ENCODE measurements at regions not wholly inside any gene's neighbourhood (a gene's known extent, or its start where the extent isn't known, plus 50 kb on each side); places are given as distances from the start of the nearest gene placed in this dataset.

- no peak for ATAC-seq
- TF ChIP-seq BACH2 (CRISPR knock-in tag; IDR thresholded peaks at IDR 0.05; ENCODE audit: borderline replicate concordance), result no peak
Measured at GRCh38 chr16:80436510-80436909, 104.3 kb upstream of the DYNLRB2 start.

- TF ChIP-seq CSRNP3 (CRISPR knock-in tag; IDR thresholded peaks at IDR 0.05), result no peak
- TF ChIP-seq ZC3H10 (CRISPR knock-in tag; IDR thresholded peaks at IDR 0.05), result no peak
- no peak for TF ChIP-seq CSDC2 (CRISPR knock-in tag; IDR thresholded peaks at IDR 0.05)
- TF ChIP-seq SNAI2 (CRISPR knock-in tag; IDR thresholded peaks at IDR 0.05), result no peak
- no peak for TF ChIP-seq ISL1 (CRISPR knock-in tag; IDR thresholded peaks at IDR 0.05)
- no peak for TF ChIP-seq TSHZ2 (CRISPR knock-in tag; IDR thresholded peaks at IDR 0.05)
- no peak for TF ChIP-seq ARNTL (CRISPR knock-in tag; IDR thresholded peaks at IDR 0.05; ENCODE audit: borderline replicate concordance, low read depth)
- no peak for TF ChIP-seq PPARA (CRISPR knock-in tag; IDR thresholded peaks at IDR 0.05; ENCODE audit: borderline replicate concordance)
- TF ChIP-seq OSR1 (CRISPR knock-in tag; IDR thresholded peaks at IDR 0.05), result no peak
- TF ChIP-seq PATZ1 (CRISPR knock-in tag; IDR thresholded peaks at IDR 0.05; ENCODE audit: borderline replicate concordance), result no peak
- TF ChIP-seq ZFP30 (CRISPR knock-in tag; IDR thresholded peaks at IDR 0.05), result no peak
- no peak for TF ChIP-seq CREB5 (CRISPR knock-in tag; IDR thresholded peaks at IDR 0.05; ENCODE audit: low read depth)
- no peak for TF ChIP-seq GLIS3 (CRISPR knock-in tag; IDR thresholded peaks at IDR 0.05)
- no peak for TF ChIP-seq BACH2 (CRISPR knock-in tag; IDR thresholded peaks at IDR 0.05; ENCODE audit: borderline replicate concordance)
- TF ChIP-seq POU6F1 (CRISPR knock-in tag; IDR thresholded peaks at IDR 0.05; ENCODE audit: borderline replicate concordance, low read depth), result no peak
- TF ChIP-seq ZNF565 (CRISPR knock-in tag; conservative IDR thresholded peaks at IDR 0.05; ENCODE audit: low read depth), result no peak
- no peak for TF ChIP-seq ZFP3 (CRISPR knock-in tag; IDR thresholded peaks at IDR 0.05)
- no peak for ATAC-seq
Measured at GRCh38 chr16:80433623-80434022, 107.2 kb upstream of the DYNLRB2 start.

GRCh38 chr16:80427795-80428194 is 113.0 kb upstream of the DYNLRB2 start:
- no peak for ATAC-seq
- TF ChIP-seq ZNF70 (CRISPR knock-in tag; IDR thresholded peaks at IDR 0.05) (no peak), CREB5 (CRISPR knock-in tag; IDR thresholded peaks at IDR 0.05; ENCODE audit: low read depth) (no peak), TOX (CRISPR knock-in tag; IDR thresholded peaks at IDR 0.05; ENCODE audit: borderline replicate concordance) (no peak), OSR1 (CRISPR knock-in tag; IDR thresholded peaks at IDR 0.05) (no peak), CSRNP3 (CRISPR knock-in tag; IDR thresholded peaks at IDR 0.05) (no peak), ESRRG (CRISPR knock-in tag; IDR thresholded peaks at IDR 0.05) (no peak), PATZ1 (CRISPR knock-in tag; IDR thresholded peaks at IDR 0.05; ENCODE audit: borderline replicate concordance) (no peak), ISL1 (CRISPR knock-in tag; IDR thresholded peaks at IDR 0.05) (no peak), ZNF8 (CRISPR knock-in tag; IDR thresholded peaks at IDR 0.05) (no peak)
